Urothelium cell line (cell line): ENCODE measurements at regions not wholly inside any gene's neighbourhood (a gene's known extent, or its start where the extent isn't known, plus 50 kb on each side); places are given as distances from the start of the nearest gene placed in this dataset.
A peak's percentile ranks its signal among the peaks of the same experiment; 100 is the strongest.

Experiments used
- DNase-seq: peaks from one replicate; pipeline ENCODE4 v3.0.0; 2011; ENCODE audit warnings: low spot score, mixed read lengths
- FAIRE-seq: peaks from 2 replicates; lab custom pipeline; 2011; peaks lifted over from hg19 to GRCh38; lab: Jason Lieb, UNC

GRCh38 chr13:39100996-39101738 is 62.9 kb downstream of the NHLRC3 start:
- FAIRE-seq, result no peak
- no peak for DNase-seq

- DNase-seq, result no peak
- FAIRE-seq, result no peak
These were observed 64.8 kb downstream of the NHLRC3 start for GRCh38 chr13:39102981-39103490.

GRCh38 chr13:39105110-39105509 is 66.9 kb downstream of the NHLRC3 start:
- no peak for FAIRE-seq
- DNase-seq, result no peak

GRCh38 chr13:39106216-39107005 is 68.2 kb downstream of the NHLRC3 start:
- FAIRE-seq, result no peak
- no peak for DNase-seq

GRCh38 chr13:39107561-39107960 is 69.3 kb downstream of the NHLRC3 start:
- DNase-seq (no peak), FAIRE-seq (no peak)

- no peak for FAIRE-seq
- no peak for DNase-seq
These were observed 70.5 kb downstream of the NHLRC3 start for GRCh38 chr13:39108783-39109182.

- DNase-seq, result no peak
- FAIRE-seq, result no peak
These were observed 72.4 kb downstream of the NHLRC3 start for GRCh38 chr13:39110518-39111097.

- FAIRE-seq, result no peak
- no peak for DNase-seq
These were observed 72.9 kb downstream of the NHLRC3 start for GRCh38 chr13:39111145-39111544.

GRCh38 chr13:39119422-39119821 is 81.2 kb downstream of the NHLRC3 start:
- DNase-seq (no peak), FAIRE-seq (no peak)

- FAIRE-seq, result no peak
- no peak for DNase-seq
These were observed 85.3 kb downstream of the NHLRC3 start for GRCh38 chr13:39123578-39123977.

- DNase-seq (no peak), FAIRE-seq (no peak)
These were observed 91.0 kb downstream of the NHLRC3 start for GRCh38 chr13:39129213-39129612.

GRCh38 chr13:39130301-39130700 is 92.0 kb downstream of the NHLRC3 start:
- FAIRE-seq (no peak), DNase-seq (no peak)

GRCh38 chr13:39132286-39133230 is 94.3 kb downstream of the NHLRC3 start:
- FAIRE-seq (no peak), DNase-seq (peak; percentile 3)

GRCh38 chr13:39133781-39134180 is 95.5 kb downstream of the NHLRC3 start:
- FAIRE-seq (no peak), DNase-seq (no peak)

GRCh38 chr13:39134574-39134973 is 96.3 kb downstream of the NHLRC3 start:
- DNase-seq (no peak), FAIRE-seq (no peak)

- DNase-seq, result no peak
- no peak for FAIRE-seq
These were observed 106.1 kb downstream of the NHLRC3 start for GRCh38 chr13:39144391-39144790.

GRCh38 chr13:39144941-39145533 is 106.8 kb downstream of the NHLRC3 start:
- FAIRE-seq (no peak), DNase-seq (peak; percentile 50)

GRCh38 chr13:39148513-39148961 is 110.3 kb downstream of the NHLRC3 start:
- FAIRE-seq (no peak), DNase-seq (peak; percentile 7)

GRCh38 chr13:39149896-39150295 is 111.6 kb downstream of the NHLRC3 start:
- FAIRE-seq (no peak), DNase-seq (no peak)

- DNase-seq (no peak), FAIRE-seq (no peak)
These were observed 115.8 kb downstream of the NHLRC3 start for GRCh38 chr13:39154041-39154440.
